ENCODE measurements at regions not wholly inside any gene's neighbourhood (a gene's known extent, or its start where the extent isn't known, plus 50 kb on each side); places are given as distances from the start of the nearest gene placed in this dataset.
A peak's percentile ranks its signal among the peaks of the same experiment; 100 is the strongest.

DNA sequence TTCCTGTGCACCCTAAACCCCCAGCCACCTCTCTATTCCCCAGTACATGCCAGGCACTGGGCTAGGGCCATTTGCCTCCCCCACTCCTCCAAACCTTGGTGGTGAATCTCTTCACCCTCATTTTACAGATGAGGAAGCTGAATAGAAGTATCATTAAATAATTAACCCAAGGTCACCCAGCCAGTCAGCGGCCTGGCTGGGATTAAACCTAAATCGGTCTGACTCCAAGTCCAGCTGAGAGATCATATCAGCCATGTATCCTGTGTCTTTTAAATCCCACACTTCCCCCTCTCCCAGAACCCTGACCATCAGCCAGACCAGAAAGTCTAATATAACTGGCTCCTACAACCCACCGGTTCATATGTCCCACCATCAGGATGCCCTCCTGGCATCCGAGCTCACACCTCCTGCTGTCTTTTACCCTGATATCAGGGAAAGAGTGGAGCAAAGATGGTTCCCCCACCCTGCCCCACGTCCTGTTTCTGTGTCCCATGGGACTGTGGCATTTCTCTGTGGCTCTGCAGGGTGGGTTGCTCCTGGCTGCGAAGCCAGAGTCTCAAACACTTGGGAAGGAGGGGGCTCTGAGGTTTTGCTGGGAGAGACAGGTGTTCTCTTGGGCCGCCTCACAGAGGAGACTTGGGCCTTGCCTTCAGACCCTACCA, 145.3 kb downstream of the VEGFA start:
- H3K27me3 Mint-ChIP-seq: no peaks in the 10 kb centered on the region
- H3K9me3 Mint-ChIP-seq: no peaks in the 10 kb centered on the region
- DNase-seq: no peak
- H3K4me3 Mint-ChIP-seq: no peak overlapping the region
- no peak for ATAC-seq
- no peaks in the 10 kb centered on the region for H3K36me3 Mint-ChIP-seq (ENCODE audit: low read depth)
- no peaks in the 10 kb centered on the region for H3K4me1 Mint-ChIP-seq
- H3K27ac Mint-ChIP-seq: no peak overlapping the region

DNA sequence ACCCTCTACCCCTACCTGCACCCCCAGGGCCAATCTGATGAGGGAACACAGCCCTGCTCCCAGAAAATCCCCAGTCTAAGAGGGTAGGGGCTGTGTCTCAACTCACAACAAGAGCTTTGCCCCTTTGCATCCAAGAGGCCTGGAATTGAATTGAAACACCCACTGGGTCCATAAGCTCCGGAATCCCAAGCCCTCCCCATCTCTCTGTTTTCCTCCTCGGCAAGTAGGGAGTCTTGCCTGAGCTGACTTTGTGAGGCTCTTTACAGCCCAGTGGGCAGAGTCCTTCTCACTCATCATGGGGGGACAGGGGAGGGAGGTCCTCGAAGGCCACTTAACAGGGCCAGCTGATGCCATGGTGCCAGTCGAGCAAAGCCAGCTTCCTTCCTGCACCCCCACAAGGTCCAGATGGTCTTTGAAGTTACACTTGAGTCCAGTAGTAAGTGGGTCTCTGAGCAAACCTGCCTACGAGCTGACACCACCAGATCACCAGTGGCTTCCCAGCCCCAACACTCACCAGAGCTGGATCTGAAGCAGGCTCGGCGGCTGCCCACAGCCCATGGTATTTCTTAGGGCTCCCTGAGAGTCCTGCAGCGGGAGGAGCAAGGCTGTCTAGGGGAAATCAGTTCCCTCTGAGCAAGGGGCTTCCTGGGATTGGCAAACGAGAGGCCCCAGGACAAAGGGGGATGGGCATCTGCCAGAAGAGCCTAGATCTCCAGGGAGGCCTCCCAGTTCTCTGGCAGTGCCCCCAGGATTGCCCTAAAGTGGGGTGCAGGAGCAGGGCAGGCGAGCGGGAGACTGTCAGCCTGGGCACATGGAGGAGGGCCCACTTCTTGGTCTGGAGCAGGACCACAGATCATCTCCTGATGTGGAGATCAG, 144.5 kb downstream of the VEGFA start:
- H3K27ac Mint-ChIP-seq: no peak overlapping the region
- H3K4me3 Mint-ChIP-seq: no peak overlapping the region
- DNase-seq: no peak
- no peaks in the 10 kb centered on the region for H3K9me3 Mint-ChIP-seq
- no peak for ATAC-seq
- H3K4me1 Mint-ChIP-seq: no peaks in the 10 kb centered on the region
- H3K36me3 Mint-ChIP-seq (ENCODE audit: low read depth): no peaks in the 10 kb centered on the region
- H3K27me3 Mint-ChIP-seq: no peaks in the 10 kb centered on the region

DNA sequence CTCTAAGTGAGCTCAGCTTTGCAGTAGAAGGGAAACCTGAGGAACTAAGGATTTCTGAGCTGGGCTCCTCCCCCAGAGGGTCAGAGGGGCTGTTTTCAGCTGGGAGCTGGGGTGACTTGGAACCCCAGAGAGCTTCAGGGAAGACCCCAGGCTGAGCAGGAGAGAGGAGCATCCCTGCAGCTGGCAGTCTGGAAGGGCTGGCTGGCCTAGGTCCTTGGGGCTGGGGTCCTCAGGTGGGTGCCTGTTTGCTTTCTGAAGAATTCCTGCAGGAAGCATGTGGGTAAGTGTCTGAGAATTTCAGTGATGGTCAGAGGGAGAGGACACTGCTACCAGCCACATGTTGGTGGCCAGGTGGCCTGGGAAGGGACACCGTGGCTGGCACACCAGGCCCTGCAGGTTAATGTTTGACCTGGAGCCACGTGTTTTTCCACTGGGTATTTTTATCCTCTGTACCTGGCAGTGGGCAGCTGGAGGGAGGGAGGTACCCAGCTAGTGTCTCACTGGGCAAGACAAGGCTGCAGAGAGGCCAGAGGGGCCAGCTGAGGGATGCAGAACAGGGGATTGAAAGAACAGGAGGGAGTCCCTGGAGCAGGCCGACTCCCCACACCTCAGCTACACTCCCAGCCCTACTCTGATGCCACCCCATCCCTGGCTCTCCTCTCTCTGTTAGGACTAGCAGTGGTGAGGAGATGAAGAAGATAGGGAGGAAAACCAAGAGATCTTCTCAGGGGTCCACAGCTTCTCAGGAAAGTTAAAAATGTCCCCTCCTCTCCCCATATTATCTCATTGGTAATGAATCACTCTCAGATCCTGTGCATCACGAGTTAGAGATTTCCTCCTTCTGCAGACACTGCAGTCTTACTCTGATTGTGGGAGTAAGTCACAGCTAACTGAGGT, 143.6 kb downstream of the VEGFA start:
- Mint-ChIP-seq H3K27ac (no peak overlapping the region), H3K4me1 (no peaks in the 10 kb centered on the region), H3K36me3 (ENCODE audit: low read depth) (no peaks in the 10 kb centered on the region), H3K27me3 (no peaks in the 10 kb centered on the region), H3K4me3 (no peak overlapping the region), H3K9me3 (no peaks in the 10 kb centered on the region)
- DNase-seq (no peak), ATAC-seq (no peak)

DNA sequence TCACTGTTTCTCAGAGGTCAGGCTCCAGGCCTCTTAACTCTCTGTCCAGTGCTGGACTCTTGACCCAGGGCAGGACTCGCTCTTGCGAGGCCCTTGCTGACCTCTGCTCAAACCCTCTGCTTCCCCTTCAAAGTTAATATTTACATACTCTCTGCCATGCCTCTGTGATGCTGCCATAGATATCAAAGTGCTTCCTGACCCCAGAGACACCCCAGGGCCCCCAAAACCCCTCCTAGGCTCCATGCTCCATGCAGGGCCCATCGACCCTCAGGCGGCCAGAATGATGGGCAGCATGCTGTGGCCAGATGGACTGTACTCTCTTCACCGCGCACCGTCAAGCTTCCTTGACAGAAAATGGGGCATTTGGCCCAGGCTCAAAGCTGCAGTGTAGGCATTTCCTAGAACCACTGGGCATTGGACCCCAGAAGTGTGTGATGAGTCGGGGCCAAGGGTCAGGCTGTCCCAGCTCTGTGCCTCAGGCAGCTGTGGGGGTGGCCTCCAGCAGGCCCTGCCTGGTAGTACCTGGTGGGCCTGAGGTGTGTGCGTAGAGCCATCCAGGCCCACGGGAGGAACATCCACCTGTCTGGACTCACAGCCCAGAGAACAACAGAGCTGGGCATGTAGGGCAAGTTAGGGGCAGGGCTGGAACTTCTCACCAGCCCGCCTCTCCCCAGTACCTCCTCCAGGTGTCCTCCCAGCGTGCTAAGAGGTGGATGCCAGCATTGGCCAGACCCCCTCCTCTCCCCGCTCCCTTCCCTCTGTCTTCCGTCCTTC, 142.8 kb downstream of the VEGFA start:
- Mint-ChIP-seq H3K27ac (no peak overlapping the region), H3K4me3 (no peak overlapping the region), H3K27me3 (no peaks in the 10 kb centered on the region), H3K9me3 (no peaks in the 10 kb centered on the region), H3K36me3 (ENCODE audit: low read depth) (no peaks in the 10 kb centered on the region), H3K4me1 (no peaks in the 10 kb centered on the region)
- ATAC-seq (peak; percentile 20), DNase-seq (no peak)

DNA sequence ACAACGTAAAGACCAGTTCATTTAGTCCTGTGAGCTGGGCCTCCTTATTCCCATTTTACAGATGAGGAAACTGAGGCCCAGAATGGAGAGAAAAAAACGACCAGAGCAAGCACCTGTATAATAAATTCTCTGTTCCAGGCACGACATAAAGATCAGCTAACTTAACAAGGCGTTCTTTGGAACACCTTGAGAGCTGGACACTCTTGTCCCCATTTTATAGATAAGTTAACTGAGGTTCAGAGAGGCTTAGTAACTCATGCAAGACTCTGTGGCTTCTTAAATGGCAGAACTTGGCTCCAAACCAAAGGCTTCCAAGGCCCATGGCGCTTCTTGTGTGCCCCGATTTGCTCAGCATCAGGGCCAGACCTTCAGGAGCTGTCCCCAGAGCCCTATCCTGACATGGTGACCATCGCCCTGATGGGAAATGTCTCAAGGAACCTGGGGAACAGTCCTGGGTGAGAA, 142.1 kb downstream of the VEGFA start:
- DNase-seq: no peak
- Mint-ChIP-seq H3K36me3 (ENCODE audit: low read depth) (no peaks in the 10 kb centered on the region), H3K9me3 (no peaks in the 10 kb centered on the region), H3K4me3 (no peak overlapping the region), H3K27me3 (no peaks in the 10 kb centered on the region), H3K4me1 (no peaks in the 10 kb centered on the region), H3K27ac (no peak overlapping the region)
- ATAC-seq: no peak

DNA sequence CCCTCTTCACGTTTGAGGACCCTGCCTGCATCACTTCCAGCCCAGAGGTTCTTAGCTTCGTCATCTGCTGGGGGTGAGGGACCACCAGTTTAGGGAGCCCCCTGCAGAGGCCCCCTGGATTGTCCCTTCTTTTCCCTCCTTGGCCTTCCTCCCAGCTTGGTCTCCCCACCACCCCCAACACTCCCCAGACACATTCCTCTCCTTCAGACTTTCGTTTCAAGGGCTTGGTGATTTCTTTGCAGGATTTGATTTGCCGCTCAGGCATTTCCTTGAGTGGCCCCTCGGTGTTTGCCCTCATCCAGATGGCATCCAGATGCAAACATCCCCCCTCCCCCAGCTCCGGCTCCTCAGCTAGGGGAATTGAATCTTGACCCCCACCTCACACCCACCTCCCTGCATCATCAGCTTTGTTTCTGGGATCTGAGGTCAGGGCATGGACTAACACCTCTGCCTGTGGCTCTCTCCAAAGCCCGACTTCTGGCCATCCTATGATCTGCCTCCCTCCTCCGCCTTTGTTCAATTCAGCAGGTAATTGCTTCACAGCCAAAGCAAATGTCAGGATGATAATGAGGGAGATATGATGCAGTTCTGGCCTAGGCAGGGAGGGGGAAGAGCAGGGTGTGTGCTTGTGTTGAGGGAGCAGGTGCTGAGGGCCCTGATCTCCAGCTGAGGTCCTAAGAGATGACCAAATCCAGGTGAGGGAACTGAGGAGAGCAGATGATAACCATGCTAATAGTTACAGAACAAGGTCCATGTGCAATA, 141.5 kb downstream of the VEGFA start:
- DNase-seq (no peak), ATAC-seq (no peak)
- Mint-ChIP-seq H3K4me1 (no peaks in the 10 kb centered on the region), H3K9me3 (no peaks in the 10 kb centered on the region), H3K4me3 (no peak overlapping the region), H3K36me3 (ENCODE audit: low read depth) (no peaks in the 10 kb centered on the region), H3K27ac (no peak overlapping the region), H3K27me3 (no peaks in the 10 kb centered on the region)

DNA sequence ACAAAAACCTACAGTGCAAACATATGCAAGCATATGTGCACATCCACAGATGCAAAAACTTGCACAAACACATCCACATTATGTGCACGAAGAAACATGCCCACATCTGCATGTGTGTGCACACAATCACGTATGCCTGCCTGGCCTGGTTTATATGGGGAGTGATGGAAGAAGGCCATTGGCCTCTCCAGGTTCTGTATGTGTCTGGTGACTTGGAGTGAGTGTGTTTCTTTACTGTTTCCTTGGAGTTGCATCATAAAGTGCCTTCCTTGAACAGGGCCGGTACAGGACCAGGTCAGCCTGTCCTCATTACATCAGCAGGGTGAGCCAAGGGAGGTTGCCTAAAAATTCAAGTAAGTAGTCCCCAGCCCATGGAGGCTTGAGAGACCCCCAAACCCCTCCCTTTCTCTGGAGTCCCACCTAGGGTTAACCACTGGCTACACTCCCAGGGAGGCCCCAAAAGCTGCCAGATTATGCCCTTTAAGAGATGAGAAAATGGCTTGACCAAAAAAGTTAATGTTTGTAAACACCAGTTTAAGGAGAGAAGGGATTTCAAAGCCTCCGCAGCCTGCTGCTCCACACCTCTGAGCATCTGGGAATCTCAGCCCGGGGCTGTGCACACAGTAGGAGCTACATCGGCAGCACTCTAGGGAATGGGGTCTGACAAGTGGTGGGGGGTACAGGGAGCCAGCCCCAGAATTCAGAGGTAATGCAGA, 140.8 kb downstream of the VEGFA start:
- H3K36me3 Mint-ChIP-seq (ENCODE audit: low read depth): no peaks in the 10 kb centered on the region
- no peak overlapping the region for H3K4me3 Mint-ChIP-seq

DNA sequence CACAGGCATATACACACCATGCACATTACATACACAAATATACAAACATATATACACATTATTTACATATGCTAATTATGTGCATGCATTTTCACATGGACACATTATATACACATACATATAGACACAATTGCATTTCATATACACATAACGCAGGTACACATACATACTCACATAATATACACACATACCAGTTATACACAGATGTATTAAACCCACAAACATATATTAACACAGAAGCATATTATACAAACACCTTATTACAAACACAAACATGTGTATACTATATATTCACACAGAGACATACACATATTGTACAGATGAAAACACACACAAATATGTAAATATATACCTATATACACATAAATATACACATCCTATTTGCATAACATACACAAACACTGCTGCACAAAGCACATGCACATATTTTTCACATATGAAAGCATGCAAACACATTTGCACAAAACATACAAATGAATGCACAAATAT, 140.2 kb downstream of the VEGFA start:
- H3K27me3 Mint-ChIP-seq: no peaks in the 10 kb centered on the region
- H3K27ac Mint-ChIP-seq: no peak overlapping the region
- H3K4me1 Mint-ChIP-seq: no peaks in the 10 kb centered on the region
- no peaks in the 10 kb centered on the region for H3K9me3 Mint-ChIP-seq
- no peak overlapping the region for H3K4me3 Mint-ChIP-seq
- ATAC-seq: no peak
- no peak for DNase-seq
- no peaks in the 10 kb centered on the region for H3K36me3 Mint-ChIP-seq (ENCODE audit: low read depth)

More for the DNA sequence above, 140.8 kb downstream of the VEGFA start:
- no peaks in the 10 kb centered on the region for H3K27me3 Mint-ChIP-seq
- DNase-seq: no peak
- H3K9me3 Mint-ChIP-seq: no peaks in the 10 kb centered on the region
- no peaks in the 10 kb centered on the region for H3K4me1 Mint-ChIP-seq
- ATAC-seq: no peak
- no peak overlapping the region for H3K27ac Mint-ChIP-seq

DNA sequence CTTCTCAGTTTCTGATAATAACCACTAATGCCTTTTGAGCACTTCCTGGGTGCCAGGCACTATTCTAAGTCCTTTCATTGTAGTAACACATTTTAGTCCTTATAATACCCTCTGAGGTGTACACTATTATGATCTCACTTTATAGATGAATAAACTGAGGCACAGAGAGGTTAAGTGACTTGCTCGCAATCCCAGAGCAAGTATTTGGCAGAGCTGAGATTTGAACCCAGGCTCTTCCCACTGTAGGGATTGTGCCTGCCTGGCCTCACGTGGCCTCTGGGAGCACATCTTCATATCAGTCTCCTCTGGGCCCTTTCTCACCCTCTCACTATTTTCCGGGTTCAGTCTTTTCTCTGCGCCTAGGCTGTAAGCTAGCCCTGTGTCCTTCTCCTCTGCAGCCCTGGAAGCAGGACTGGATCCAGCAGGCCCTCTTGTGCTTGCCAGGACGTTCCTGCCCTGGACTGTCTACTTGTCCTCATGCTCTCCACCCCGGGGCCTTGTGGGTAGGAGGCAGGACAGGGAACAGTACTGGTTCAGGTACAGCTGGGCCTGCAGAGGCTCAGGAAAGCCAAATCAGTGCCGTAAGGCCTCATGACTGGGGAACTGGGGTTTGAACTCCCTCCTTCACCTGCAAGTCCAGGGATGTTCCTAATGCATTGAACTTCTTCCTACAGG, 139.6 kb downstream of the VEGFA start:
- no peaks in the 10 kb centered on the region for H3K9me3 Mint-ChIP-seq
- H3K4me3 Mint-ChIP-seq: no peak overlapping the region
- DNase-seq (no peak), ATAC-seq (no peak)
- no peaks in the 10 kb centered on the region for H3K4me1 Mint-ChIP-seq
- H3K27ac Mint-ChIP-seq: no peak overlapping the region
- H3K36me3 Mint-ChIP-seq (ENCODE audit: low read depth): no peaks in the 10 kb centered on the region
- no peaks in the 10 kb centered on the region for H3K27me3 Mint-ChIP-seq

DNA sequence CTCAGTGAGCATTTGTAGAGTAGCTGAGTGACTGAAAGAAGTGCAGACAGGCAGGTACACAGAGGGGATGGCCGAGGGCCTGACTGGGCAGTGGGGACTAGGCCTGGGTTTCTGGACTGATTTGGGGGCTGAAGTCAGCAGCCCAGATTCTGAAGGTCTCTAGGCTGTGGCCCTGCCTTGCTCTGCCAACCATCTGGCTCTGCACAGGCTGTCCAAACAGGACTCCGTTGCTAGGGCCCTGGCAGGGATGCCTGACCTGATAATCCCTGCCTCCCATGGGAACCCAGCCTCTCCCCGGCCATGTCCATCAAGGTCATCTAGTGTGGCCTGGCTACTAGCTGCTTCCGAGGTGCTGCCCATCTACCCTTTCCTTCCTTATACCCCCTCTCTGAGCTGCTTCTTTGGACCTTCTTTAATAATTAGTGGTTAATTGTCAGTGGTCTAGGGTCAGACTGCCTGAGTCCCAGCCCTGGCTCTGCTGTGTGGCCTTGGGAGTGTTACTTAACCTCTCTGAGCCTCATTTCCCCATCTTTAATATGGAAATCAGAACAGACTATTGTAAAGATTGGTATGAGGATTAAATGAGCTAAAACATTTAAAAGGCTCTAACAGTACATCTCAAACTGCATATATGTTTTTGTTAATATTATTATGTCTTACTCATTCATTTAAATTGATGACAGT, 137.9 kb downstream of the VEGFA start:
- Mint-ChIP-seq H3K27me3 (no peaks in the 10 kb centered on the region), H3K9me3 (no peaks in the 10 kb centered on the region), H3K4me1 (no peaks in the 10 kb centered on the region), H3K4me3 (no peak overlapping the region), H3K27ac (no peak overlapping the region), H3K36me3 (ENCODE audit: low read depth) (no peaks in the 10 kb centered on the region)
- no peak for ATAC-seq
- no peak for DNase-seq

DNA sequence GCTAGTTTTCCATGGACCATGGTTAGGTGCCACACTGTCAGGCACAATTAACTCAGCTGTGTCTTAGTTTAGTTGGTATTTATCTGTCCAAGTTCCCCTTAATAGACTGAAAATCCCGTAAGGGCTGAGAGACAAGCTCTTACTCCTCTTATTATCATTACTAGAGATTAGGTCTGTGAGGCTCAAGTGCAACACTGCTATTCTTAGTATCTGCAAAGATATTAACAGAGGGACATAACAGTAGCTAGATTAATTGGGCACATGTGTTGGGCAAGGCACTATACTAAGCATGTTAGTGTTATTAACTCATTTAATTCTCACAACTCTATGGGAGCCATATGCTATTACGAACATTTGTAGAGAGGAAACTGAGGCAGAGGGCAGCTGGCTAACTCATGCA, 137.3 kb downstream of the VEGFA start:
- Mint-ChIP-seq H3K27me3 (no peaks in the 10 kb centered on the region), H3K4me3 (no peak overlapping the region), H3K27ac (no peak overlapping the region), H3K9me3 (no peaks in the 10 kb centered on the region), H3K4me1 (no peaks in the 10 kb centered on the region), H3K36me3 (ENCODE audit: low read depth) (no peaks in the 10 kb centered on the region)
- ATAC-seq (no peak), DNase-seq (no peak)
